Fibroblast of lung (primary cell): ENCODE measurements at regions not wholly inside any gene's neighbourhood (a gene's known extent, or its start where the extent isn't known, plus 50 kb on each side); places are given as distances from the start of the nearest gene placed in this dataset.

Experiments used
- EZH2 ChIP-seq: IDR thresholded peaks from 2 replicates; pipeline ENCODE4 v1.5.1; 2012; ENCODE audit warnings: low read length, control low read depth, mild to moderate bottlenecking; ENCODE audit errors: missing control alignments
- TF ChIP-seq, protein P1 (sequence below), 2 donors: IDR thresholded peaks in 1 of 2; conservative IDR thresholded peaks in 1 of 2; 1 replicate in 1 of 2; 2 replicates in 1 of 2; pipeline ENCODE4 v1.5.1; 2011 to 2012; ENCODE audit warnings: low read length in 2 of 2, control low read depth in 1 of 2, inconsistent platforms in 1 of 2, low read depth in 1 of 2, mild to moderate bottlenecking in 1 of 2

GRCh38 chr1:17887661-17888371 lies 132.7 kb downstream of the ACTL8 start:
- TF ChIP-seq, protein P1, sequence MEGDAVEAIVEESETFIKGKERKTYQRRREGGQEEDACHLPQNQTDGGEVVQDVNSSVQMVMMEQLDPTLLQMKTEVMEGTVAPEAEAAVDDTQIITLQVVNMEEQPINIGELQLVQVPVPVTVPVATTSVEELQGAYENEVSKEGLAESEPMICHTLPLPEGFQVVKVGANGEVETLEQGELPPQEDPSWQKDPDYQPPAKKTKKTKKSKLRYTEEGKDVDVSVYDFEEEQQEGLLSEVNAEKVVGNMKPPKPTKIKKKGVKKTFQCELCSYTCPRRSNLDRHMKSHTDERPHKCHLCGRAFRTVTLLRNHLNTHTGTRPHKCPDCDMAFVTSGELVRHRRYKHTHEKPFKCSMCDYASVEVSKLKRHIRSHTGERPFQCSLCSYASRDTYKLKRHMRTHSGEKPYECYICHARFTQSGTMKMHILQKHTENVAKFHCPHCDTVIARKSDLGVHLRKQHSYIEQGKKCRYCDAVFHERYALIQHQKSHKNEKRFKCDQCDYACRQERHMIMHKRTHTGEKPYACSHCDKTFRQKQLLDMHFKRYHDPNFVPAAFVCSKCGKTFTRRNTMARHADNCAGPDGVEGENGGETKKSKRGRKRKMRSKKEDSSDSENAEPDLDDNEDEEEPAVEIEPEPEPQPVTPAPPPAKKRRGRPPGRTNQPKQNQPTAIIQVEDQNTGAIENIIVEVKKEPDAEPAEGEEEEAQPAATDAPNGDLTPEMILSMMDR (conservative IDR thresholded peaks at IDR 0.05 in 1 of 2, IDR thresholded peaks at IDR 0.05 in 1 of 2; ENCODE audit: low read depth in 1 of 2, low read length in 2 of 2), result no peak
- TF ChIP-seq EZH2, result no peak
